Brain pericyte (primary cell): ENCODE measurements at regions not wholly inside any gene's neighbourhood (a gene's known extent, or its start where the extent isn't known, plus 50 kb on each side); places are given as distances from the start of the nearest gene placed in this dataset.

Source experiments
- DNase-seq: peaks from one replicate; pipeline ENCODE4 v3.0.0-alpha.2; 2012; ENCODE audit warnings: low read depth, low spot score

DNA sequence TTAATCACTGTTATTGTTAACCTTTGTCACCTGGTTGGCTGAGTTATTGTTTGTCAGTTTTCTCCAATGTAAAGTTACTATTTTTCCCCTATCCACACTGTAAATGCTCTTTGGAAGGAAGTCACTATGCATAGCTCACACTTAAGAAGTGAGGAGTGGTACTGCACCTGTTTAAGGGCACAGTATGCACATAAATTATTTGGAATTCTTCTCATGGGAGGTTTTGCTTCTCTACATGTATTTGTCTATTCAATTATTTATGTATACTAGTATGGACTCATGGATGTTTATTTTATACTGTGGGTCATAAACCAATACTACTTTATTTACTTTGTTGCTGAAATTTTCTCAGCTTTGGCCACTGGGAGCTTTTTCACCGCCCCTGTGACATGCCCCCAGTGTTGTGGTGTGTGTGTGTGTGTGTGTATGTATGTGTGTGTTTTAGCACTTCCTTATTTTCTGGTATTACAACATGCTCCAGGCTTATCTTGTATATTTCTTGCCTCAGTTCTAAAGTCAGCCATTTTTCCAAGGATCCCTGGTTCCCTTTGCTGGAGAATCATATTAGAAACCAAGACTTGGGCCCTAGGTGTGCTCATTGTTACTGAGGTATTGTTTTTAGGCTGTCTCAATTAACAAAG is 290.5 kb downstream of the KBTBD8 start:
- DNase-seq, result no peak

DNA sequence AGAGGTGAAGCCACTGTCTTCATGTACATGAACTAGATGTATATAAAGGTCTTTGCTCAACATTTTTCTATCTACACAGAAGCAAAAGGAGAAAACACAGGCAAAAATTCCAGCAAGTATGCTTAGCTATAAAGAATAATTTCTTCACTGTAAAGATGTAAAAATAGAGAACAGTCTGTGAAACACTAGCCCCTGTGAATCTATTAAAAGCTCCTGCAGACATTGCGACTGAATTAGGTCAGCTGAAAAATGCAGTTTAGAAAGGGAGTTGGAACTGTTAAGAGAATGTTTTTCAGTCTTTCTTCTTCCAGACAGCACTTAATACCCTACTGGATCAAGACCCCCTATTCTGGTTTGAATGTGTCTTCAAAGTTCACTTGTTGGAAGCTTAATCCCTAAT is 291.5 kb downstream of the KBTBD8 start:
- DNase-seq, result no peak

DNA sequence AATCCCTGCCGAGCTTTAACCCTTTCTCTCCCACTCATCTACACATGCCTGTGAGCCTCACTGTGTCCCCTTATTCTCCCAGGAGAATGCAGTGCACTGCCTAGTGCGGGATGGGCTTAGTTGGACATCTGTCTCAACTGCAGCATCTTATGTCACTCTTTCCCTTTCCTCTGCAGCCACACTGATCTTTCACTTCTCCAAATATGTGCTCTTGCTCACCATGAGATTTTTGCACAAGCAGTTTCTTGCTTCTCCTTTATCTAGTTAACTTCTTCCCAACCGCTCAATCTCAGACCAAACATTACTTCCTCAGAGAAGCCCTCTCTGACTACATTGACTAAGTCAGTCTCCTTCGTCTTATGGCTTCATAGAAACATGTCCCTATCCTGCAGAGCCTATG is 292.3 kb downstream of the KBTBD8 start:
- DNase-seq, result no peak

DNA sequence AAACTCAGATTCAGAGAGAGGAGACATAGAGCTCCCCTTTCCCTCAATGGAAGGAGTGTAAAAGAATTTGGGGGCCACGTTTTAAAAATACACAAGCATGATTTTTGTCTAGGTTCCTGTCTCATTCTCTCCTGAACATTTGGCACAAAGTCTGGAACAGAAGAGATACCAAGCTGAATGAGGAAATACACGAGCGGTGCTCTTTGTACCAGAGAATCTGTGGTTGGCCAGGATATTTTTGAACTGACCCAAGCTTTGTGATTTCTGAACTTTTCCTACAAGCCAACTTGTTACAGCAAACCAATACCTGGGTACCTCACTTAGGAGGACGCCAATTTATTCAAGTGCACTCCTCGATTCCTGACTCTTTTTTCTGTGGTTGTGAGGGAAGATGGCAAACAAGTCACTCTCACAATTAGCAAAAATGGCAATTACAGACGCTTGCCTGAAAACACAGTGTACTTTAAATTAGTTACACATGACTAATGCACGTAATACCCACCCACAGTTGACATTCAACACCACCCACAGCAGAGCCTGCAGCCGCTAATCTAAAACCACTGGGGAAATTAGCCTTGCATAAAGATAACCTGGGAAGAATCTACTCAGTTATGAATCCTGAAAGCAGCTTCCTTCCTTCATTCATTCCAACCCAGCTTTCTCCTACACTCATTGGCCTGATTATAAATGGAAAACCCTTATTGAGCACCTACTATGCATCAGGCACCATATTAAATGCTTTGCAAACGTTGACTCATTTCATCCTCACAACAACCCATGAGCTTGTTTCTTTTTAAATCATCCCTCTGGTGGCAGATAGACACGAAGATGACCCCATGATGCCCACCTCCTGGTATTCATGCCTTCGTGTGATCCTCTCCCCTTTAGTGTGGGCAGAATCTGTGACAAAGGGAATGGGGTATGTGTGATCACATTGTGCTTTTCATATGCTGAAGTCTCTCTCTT is 293.5 kb downstream of the KBTBD8 start:
- DNase-seq, result no peak

DNA sequence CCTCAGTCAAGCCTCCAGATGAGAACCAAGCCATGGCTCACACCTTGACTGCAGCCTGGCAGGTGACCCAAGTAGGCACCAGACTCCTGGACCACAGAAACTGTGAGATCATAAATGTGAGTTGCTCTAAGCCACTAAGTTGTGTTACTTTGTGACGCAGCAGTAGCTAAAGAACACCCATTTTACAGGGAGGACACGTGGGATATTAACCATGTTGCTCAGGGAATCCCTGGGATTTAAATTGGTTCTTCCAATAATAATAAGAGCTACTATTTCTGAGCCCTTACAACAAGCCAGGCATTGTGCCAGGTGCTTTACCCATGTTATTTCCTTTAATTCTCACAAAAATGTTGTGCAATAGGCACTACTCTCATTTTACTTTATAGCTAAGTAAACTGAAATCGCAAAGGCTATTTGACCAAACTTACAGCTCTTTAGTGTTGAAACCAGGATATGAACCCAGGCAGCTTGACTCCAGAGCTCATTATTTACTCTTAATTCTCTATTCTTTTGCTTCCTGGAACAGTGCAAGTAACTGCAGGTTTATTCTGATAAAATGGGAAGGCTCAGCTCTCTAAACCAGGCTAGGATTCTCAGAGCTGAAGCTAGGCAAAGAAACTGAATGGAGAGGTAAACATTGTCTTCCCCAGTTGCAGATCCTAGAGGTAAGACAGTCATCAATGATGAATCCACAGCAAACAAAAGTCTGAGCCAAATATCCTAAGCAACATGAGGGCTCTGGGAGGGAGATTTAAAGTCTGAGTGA is 294.4 kb downstream of the KBTBD8 start:
- DNase-seq, result no peak

DNA sequence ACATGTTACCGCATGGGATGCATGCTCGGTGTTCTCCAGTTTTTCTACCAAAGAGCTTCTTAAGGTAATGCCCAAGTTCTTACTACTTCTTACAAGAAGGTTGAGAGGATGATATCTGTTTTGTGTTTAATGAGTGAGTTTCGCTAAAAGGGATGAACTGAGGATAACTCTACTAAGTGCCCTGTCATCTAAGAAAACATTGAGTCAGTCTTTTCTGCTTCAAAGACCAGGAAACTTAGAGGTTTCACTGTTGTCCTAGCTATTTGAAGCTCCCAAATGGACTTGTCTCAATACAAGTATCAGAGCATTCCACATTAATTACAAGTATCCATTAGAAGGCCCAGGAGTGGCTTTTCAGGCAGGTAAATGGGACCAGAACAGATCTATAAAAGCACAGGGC is 296.2 kb downstream of the KBTBD8 start:
- DNase-seq, result no peak

DNA sequence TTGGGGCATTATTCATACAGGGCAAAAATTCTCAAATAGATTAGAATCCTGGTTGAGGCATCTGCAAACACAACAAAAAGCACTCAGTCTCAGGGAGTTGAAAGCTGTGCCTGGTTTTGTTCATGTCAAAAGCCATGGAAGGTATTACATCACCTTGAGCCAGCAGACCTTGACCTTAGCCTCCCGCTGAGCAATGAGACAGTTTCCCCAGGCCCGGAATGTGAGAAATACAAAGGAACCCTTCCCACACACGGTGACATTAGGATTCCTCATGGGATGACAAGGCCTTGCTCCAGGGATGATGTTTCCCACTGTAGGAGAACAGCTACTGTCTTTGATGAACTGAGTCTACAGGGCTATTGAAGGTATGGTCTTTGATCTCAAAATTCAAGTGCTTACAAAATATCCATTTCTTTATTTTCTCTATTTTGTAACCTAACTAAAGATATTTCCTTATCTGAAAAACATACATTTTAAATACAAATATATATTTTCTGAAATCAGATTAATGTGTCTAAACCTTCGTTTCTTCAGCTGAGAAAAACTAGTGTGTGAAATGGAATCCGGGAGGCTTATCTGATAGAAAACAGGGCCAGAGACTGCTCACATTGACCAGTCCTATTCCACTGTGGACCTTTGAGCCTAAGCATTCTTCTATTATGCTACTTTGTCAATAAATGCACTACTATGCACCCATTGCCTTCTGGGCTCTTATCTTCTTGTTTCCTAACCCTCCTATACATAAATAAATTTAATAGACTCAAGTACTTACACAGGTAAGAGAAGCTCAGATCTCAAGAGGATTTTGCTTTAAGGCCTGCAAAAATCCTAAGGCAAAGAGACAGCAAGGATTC is 298.2 kb downstream of the KBTBD8 start:
- DNase-seq, result no peak

DNA sequence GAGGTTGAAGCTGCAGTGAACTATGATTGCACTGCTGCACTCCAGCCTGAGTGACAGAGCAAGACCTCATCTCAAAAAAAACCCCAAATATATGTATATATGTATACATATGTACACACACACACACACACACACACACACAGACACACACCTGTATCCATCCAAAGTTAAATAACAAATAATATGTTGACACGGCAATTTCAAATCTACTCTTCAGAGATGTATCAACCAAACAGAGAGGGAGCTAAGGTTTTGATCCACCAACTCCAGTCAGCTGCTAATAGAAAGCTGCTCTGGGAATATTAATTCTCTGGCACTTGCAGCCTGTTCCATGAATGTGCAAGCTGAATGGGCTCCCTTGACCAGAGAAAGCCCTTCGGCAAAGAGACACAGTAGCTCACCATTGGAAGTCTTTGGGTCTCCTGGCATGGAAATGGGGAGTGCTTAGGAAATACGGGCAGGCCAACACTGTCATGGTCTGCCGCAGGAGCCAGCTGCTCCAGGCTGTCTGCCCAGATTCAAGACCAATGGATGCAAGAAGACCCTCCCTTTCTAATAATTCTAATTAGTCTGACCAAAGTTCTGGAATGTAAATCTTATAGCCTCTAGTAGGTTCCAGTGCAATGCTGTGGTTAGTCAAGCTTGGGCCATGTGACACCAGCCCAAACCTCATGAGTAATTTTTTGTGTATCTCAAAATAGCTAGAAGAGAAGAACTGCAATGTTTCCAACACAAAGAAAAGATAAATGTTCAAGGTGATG is 299.8 kb downstream of the KBTBD8 start:
- no peak for DNase-seq

DNA sequence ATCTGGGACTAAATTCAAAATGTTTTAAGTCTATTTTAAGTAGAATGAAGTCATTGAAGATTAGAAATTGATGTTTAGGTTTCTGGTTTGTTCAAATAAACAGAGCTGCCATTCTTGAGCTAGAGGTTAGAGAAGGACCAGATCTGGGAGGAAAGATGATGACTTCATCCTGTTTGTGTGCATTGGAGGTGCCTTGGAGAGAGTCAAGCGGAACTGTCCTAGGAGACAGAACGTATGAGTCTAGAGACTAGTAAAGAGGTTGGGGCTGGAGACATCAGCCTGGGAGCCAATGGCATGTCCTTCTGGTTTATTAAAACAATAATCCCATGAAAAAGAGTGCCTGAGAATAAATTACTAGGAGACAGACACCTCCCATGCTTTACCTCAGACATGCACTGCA is 303.4 kb downstream of the KBTBD8 start:
- DNase-seq, result no peak

DNA sequence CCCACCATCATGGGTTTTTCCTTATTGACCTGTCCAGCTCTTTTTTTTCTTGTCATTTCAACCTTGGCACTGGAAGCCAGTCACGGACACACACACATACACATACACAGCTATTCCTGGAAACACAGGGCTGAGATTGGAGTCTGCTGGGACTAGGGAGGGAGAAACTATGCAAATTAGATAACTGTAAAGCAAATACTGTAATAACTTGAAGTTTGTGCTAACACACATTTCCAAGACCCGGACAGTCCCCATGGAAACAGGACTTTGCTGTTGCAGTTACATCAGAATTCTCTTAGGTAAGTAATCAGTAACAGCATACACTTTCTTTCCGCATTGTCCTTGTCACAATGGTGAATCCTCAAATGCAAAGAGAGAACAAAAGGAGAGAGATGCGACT is 304.4 kb downstream of the KBTBD8 start:
- DNase-seq, result no peak

DNA sequence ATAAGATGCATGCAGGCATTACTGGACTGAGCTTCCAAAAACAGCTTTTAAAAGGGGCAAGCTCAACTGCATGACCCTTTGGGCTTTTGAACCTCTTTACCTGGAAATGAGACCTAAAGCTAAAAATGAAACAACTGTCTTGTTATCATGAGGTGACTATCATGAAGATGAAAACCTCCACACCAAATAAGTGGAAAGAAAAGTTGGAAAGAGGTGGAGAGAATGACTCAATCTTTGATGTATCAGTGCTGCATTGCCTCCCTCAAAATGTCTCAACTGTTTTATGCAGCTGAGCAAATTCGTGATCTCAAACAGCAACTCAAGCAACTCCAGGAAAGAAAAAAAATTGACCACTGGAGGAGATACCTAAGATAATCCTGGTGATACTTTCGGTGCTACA is 307.1 kb downstream of the KBTBD8 start:
- DNase-seq, result no peak

DNA sequence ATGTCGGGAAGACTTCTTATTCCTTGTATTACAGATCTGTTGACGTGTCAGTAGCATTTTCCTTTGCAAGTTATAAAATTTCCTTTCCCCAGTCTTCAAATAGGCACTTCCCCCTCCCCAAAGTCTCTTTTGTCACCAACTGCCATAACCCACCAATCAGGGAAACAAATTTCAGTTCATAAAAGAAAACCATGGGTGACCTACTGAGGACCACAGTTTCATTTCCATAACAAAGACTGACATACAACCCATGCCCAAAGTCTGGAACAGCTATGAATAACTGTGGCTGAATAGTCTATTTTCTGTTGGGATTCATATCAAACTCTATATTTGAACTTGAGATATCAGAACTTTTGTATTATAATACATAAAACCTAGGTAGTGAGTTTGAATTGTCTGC is 307.8 kb downstream of the KBTBD8 start:
- DNase-seq, result no peak

DNA sequence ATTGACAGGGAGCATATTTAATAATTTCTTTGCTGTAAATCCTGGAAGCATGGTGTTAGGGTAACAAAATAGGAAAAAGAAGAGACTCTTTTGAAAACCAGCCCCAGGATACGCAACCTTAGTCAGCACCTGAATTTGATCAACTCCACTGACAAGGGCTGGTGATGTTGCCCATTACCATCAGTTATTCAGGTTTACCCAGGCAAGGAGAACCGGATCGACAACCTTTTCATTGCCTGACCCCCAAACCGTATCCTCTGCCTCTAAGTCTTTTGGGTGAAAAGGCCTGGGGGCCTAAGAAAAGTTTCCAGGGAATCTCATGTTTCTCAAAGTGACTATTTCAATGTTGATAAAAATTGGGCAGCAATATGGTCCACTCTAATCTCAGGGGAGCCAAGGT is 313.3 kb downstream of the KBTBD8 start:
- no peak for DNase-seq

DNA sequence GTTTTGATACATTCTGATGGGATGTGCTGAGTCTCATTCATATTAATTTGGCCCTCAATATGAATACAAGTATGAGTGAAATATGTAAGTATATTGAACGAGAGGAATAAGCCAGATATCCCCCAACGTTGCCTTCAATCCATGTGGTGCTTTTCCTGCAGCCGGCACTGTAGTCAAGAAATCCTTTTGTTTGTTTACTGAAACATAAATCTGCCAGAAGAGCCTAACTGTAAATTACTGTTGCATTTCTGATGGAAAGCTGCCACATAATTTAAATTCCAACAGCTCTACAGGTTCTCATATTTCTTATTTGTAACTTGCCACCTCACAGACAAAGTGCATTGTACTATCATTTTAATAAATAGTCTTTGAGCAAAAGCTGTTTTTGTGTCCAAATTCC is 314.0 kb downstream of the KBTBD8 start:
- DNase-seq, result no peak

DNA sequence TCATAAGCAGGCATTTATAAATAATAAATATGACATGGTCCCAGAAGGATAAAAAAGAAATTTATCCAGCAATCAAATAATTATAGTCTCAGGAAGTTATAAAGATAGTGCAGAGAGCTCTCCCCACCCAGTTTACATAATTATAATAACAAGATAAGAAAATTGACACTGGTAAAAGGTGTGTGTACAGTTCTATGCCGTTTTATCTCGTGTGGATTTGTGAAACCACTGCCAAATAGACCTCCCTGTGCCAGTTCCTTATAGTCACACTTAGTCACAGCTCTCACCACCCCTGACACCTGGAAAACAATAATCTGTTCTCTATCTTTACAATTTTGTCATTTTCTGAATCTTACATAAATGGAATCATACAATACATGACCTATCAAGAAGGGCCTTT is 320.1 kb downstream of the KBTBD8 start:
- no peak for DNase-seq

DNA sequence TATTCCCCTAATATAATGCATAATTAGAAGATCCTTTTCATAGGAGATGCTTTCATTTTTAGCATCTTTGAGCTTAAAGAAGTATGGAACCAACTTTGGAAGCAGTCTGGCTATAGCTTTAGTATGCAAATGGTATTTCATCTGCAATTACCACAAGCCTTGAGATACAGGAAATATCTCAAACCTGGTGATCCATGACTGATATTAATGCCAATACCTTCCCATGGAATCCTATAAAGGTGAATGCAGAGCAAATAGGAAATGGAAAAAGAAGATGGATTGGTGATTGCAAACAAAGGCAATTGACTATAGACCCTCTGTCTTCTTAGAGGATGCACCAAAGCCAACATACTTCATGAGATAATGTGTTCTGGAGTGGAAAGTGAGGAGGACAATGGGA is 326.4 kb downstream of the KBTBD8 start:
- no peak for DNase-seq
